ENCODE measurements at regions not wholly inside any gene's neighbourhood (a gene's known extent, or its start where the extent isn't known, plus 50 kb on each side); places are given as distances from the start of the nearest gene placed in this dataset.
A peak's percentile ranks its signal among the peaks of the same experiment; 100 is the strongest.
"Not testable (repeated sequence)": the region's sequence is repeated elsewhere in the genome, so short reads cannot be mapped to it uniquely, and the experiment has no call there.

DNA sequence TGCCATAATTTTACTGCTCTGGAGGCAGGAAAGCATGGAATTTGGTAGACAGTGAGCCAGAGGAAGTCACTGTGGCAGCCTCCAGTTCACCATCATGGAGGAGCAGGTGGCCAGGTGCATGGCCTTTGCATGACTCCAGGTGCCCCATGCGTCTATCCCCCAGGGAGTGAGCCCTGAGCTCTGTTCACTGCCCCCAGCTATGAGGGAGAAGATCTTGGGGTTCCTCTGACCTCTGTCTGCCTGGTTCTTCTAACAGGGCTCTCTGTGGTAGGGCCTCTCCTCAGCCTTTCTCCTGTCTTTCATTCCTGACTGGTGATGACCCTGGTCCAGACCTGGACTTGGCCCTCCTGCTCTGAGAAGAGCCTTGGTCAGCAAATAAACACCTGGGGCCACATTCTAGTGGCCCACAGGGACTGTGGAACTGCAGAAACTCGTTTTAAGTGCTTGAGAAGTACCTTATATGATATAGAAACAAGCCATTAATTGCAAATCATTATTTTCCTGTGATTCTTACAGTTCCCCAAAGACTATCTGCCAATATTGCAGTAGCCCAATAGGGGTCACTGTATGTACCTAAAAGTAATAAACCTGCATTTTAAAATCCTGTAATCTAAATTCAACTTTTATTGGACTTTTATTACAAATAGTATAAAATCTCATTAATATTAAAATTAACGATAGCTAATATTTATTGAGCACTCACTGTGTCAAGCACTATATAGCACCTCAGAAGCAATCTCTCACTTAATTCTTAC lies 120.0 kb upstream of the SYT13 start:
- H3K9ac ChIP-seq (ENCODE audit: low read length): no peak overlapping the region
- H3K9me3 Mint-ChIP-seq (ENCODE audit: unreplicated experiment): no peaks in the 10 kb centered on the region
- H3K4me1 Mint-ChIP-seq (ENCODE audit: low read depth, unreplicated experiment): peaks cover 19% of the 10 kb centered on the region

DNA sequence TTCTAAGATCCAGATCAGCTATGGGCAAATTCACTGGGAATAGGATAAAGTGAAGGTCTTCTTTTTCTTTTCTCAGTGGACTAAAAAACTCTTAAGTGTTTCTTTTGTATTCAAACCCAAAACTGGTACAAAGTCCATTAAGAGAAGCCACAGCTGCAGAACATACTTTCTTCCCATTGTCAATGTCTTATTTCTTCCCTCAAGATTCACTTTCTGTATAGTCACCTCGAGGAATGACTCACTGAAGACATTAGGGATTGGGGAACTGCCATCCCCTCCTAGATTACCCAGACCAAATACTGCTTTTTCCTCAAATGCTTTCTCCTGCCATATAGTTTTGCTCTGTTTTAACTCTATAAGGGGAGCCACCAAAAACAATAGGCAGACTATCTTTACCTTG lies 117.4 kb upstream of the SYT13 start:
- H3K4me3 Mint-ChIP-seq (ENCODE audit: unreplicated experiment); H3K9ac ChIP-seq (ENCODE audit: low read length); H4K20me1 ChIP-seq (ENCODE audit: insufficient read depth, low read length); H2AFZ ChIP-seq (ENCODE audit: low read depth, low read length); FAIRE-seq; H3K9me3 Mint-ChIP-seq (ENCODE audit: unreplicated experiment); H3K4me3 ChIP-seq (ENCODE audit: insufficient read depth, low read depth, low read length); H3K27me3 ChIP-seq (ENCODE audit: insufficient read depth, low read length); H3K36me3 Mint-ChIP-seq (ENCODE audit: low read depth, unreplicated experiment); H3K27ac ChIP-seq (ENCODE audit: low read depth, low read length); H3K36me3 ChIP-seq (ENCODE audit: insufficient read depth, low read length); H3K79me2 ChIP-seq (ENCODE audit: insufficient read depth, low read length); H3K9me3 ChIP-seq (ENCODE audit: insufficient read depth, low read depth, low read length); DNase-seq (ENCODE audit: low read depth); H3K4me2 ChIP-seq (ENCODE audit: low read length); H3K27ac Mint-ChIP-seq (ENCODE audit: unreplicated experiment): not testable (repeated sequence)
- H3K4me1 ChIP-seq (ENCODE audit: insufficient read depth, low read length): peaks cover 16% of the 10 kb centered on the region
- peaks cover 16% of the 10 kb centered on the region for H3K4me1 Mint-ChIP-seq (ENCODE audit: low read depth, unreplicated experiment)
- H3K27me3 Mint-ChIP-seq (ENCODE audit: low read depth, unreplicated experiment): peaks cover 41% of the 10 kb centered on the region

More for the DNA sequence above, 120.0 kb upstream of the SYT13 start:
- Histone ChIP-seq H3K27me3 (ENCODE audit: insufficient read depth, low read length) (peaks cover 5% of the 10 kb centered on the region), H4K20me1 (ENCODE audit: insufficient read depth, low read length) (no peaks in the 10 kb centered on the region), H2AFZ (ENCODE audit: low read depth, low read length) (no peak overlapping the region), H3K79me2 (ENCODE audit: insufficient read depth, low read length) (no peaks in the 10 kb centered on the region), H3K4me1 (ENCODE audit: insufficient read depth, low read length) (peaks cover 19% of the 10 kb centered on the region), H3K4me3 (ENCODE audit: insufficient read depth, low read depth, low read length) (no peak overlapping the region), H3K9me3 (ENCODE audit: insufficient read depth, low read depth, low read length) (no peaks in the 10 kb centered on the region), H3K4me2 (ENCODE audit: low read length) (no peak overlapping the region), H3K36me3 (ENCODE audit: insufficient read depth, low read length) (no peaks in the 10 kb centered on the region), H3K27ac (ENCODE audit: low read depth, low read length) (no peak overlapping the region)
- no peak for TF ChIP-seq EZH2 (IDR thresholded peaks at IDR 0.05; ENCODE audit: insufficient read depth, low read length)
- TF ChIP-seq, protein P1, sequence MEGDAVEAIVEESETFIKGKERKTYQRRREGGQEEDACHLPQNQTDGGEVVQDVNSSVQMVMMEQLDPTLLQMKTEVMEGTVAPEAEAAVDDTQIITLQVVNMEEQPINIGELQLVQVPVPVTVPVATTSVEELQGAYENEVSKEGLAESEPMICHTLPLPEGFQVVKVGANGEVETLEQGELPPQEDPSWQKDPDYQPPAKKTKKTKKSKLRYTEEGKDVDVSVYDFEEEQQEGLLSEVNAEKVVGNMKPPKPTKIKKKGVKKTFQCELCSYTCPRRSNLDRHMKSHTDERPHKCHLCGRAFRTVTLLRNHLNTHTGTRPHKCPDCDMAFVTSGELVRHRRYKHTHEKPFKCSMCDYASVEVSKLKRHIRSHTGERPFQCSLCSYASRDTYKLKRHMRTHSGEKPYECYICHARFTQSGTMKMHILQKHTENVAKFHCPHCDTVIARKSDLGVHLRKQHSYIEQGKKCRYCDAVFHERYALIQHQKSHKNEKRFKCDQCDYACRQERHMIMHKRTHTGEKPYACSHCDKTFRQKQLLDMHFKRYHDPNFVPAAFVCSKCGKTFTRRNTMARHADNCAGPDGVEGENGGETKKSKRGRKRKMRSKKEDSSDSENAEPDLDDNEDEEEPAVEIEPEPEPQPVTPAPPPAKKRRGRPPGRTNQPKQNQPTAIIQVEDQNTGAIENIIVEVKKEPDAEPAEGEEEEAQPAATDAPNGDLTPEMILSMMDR (IDR thresholded peaks at IDR 0.05; ENCODE audit: insufficient read depth, low read depth, low read length): peak; percentile 56
- DNase-seq (ENCODE audit: low read depth): no peak
- H3K27me3 Mint-ChIP-seq (ENCODE audit: low read depth, unreplicated experiment): peaks cover 44% of the 10 kb centered on the region
- H3K36me3 Mint-ChIP-seq (ENCODE audit: low read depth, unreplicated experiment): no peaks in the 10 kb centered on the region
- no peak overlapping the region for H3K4me3 Mint-ChIP-seq (ENCODE audit: unreplicated experiment)
- FAIRE-seq: no peak
- no peak overlapping the region for H3K27ac Mint-ChIP-seq (ENCODE audit: unreplicated experiment)

DNA sequence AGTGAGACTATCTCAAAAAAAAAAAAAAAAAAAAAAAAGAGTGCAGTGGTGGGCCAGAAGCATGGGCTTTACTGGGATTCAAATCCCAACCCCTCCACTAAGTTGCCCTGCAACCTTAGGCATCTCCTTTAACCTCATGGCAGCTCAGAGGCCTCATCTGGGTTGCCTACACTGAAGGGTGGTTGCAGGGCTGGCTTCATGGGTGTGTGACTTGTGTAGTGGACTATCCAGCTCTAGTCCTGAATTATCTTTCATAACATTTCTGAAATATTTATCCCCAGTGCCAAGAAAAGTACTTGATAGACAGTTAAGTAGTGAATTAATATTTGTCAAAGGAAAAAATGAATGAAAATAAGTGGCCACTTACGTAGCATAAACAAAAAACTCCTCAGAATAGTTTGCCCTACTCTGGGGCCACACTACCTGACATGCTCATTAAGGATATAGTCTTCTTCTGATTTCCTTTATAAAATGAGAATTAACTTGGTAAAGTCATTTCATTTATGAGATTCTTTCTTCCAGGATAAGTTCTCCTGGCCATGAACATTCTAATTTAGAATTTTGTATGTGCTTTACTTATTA lies 116.0 kb upstream of the SYT13 start:
- Histone ChIP-seq H3K27me3 (ENCODE audit: insufficient read depth, low read length) (peaks cover 5% of the 10 kb centered on the region), H3K36me3 (ENCODE audit: insufficient read depth, low read length) (no peaks in the 10 kb centered on the region), H3K4me1 (ENCODE audit: insufficient read depth, low read length) (peaks cover 16% of the 10 kb centered on the region), H3K9ac (ENCODE audit: low read length) (no peak overlapping the region), H4K20me1 (ENCODE audit: insufficient read depth, low read length) (no peaks in the 10 kb centered on the region), H3K9me3 (ENCODE audit: insufficient read depth, low read depth, low read length) (no peaks in the 10 kb centered on the region), H2AFZ (ENCODE audit: low read depth, low read length) (no peak overlapping the region), H3K4me3 (ENCODE audit: insufficient read depth, low read depth, low read length) (no peak overlapping the region), H3K4me2 (ENCODE audit: low read length) (no peak overlapping the region), H3K27ac (ENCODE audit: low read depth, low read length) (no peak overlapping the region), H3K79me2 (ENCODE audit: insufficient read depth, low read length) (no peaks in the 10 kb centered on the region)
- FAIRE-seq (peak; percentile 69), DNase-seq (ENCODE audit: low read depth) (no peak)
- Mint-ChIP-seq H3K27ac (ENCODE audit: unreplicated experiment) (no peak overlapping the region), H3K36me3 (ENCODE audit: low read depth, unreplicated experiment) (no peaks in the 10 kb centered on the region), H3K27me3 (ENCODE audit: low read depth, unreplicated experiment) (peaks cover 41% of the 10 kb centered on the region), H3K9me3 (ENCODE audit: unreplicated experiment) (peaks cover 3% of the 10 kb centered on the region), H3K4me3 (ENCODE audit: unreplicated experiment) (no peak overlapping the region), H3K4me1 (ENCODE audit: low read depth, unreplicated experiment) (peaks cover 15% of the 10 kb centered on the region)
- no peak for TF ChIP-seq EZH2 (IDR thresholded peaks at IDR 0.05; ENCODE audit: insufficient read depth, low read length)
- TF ChIP-seq, protein P1 (IDR thresholded peaks at IDR 0.05; ENCODE audit: insufficient read depth, low read depth, low read length): no peak
